Suprapubic skin (tissue), 4 donors: ENCODE measurements at regions not wholly inside any gene's neighbourhood (a gene's known extent, or its start where the extent isn't known, plus 50 kb on each side); places are given as distances from the start of the nearest gene placed in this dataset.

ENCODE experiments used
- DNase-seq, 2 donors: peaks; one replicate each; pipeline ENCODE4 v3.0.0-alpha.2; 2019; ENCODE audit warnings: low spot score in 2 of 2
- H3K27ac ChIP-seq: fragments of 200-600 bp; sonication (generic); one replicate; pipeline ENCODE4 v1.5.1; 2019
- H3K27me3 ChIP-seq: fragments of 200-600 bp; sonication (generic); one replicate; pipeline ENCODE4 v1.5.1; 2019
- H3K36me3 ChIP-seq: fragments of 200-600 bp; sonication (generic); one replicate; pipeline ENCODE4 v1.5.1; 2019
- H3K4me1 ChIP-seq: fragments of 200-600 bp; sonication (generic); one replicate; pipeline ENCODE4 v1.5.1; 2019
- H3K4me3 ChIP-seq: fragments of 200-600 bp; sonication (generic); one replicate; pipeline ENCODE4 v1.5.1; 2019; ENCODE audit warnings: mild to moderate bottlenecking
- H3K9me3 ChIP-seq: fragments of 200-600 bp; sonication (generic); one replicate; pipeline ENCODE4 v1.5.1; 2019
- EP300 ChIP-seq: sonication (generic); formaldehyde crosslinking; IDR thresholded peaks from one replicate; pipeline ENCODE4 v1.6.1; 2017; ENCODE audit warnings: antibody characterized with exemption
- POLR2A ChIP-seq, 2 donors: fragments of 450-650 bp; IDR thresholded peaks; one replicate each; pipeline ENCODE4 v1.6.1; 2017; ENCODE audit warnings: antibody characterized with exemption in 2 of 2, mild to moderate bottlenecking in 2 of 2, moderate library complexity in 2 of 2
- POLR2AphosphoS5 ChIP-seq, 3 donors: sonication (generic); formaldehyde crosslinking; IDR thresholded peaks; one replicate each; pipeline ENCODE4 v1.6.1; 2017; ENCODE audit warnings: antibody characterized with exemption in 3 of 3
- WGBS: methylation state at CpG from one replicate; pipeline ENCODE4 v1.1.5; 2018; 5-methylcytosine and 5-hydroxymethylcytosine counted together
- TF ChIP-seq, protein P1 (sequence below), 2 donors: fragments of 200-600 bp in 1 of 2; fragments of 450-650 bp in 1 of 2; sonication (generic) in 1 of 2; IDR thresholded peaks; one replicate each; pipeline ENCODE4 v1.5.1; 2016 to 2019; ENCODE audit warnings: antibody characterized with exemption in 2 of 2, mild to moderate bottlenecking in 1 of 2, moderate library complexity in 1 of 2

DNA sequence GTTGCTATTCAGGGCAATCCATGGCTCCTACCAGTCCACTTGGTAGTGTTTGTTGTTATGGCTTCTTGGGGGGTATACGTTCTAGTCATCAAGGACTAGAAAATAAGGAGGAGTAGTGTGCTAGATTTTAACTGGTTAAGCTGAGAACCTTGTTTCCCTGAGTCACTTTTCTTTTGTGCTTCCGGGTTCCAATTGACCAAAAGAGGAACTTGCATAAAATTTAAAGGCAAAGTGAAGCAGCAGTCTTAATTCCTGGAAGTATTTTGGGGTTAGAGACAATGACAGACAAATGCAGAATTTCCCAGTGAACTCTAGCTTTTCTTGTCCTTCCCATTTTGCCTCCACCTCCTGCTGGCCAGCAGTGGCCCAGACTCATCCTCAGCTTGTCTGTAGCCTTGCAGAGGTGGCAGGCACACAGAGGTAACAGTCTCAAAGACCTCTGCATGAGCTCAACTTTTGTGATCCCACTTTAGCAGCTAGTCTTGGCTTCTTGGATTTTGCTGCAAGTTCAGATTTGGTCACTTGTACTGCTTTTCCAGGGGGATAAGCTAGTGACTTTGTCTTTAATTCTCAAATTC lies 1105.8 kb upstream of the NXPH2 start:
- TF ChIP-seq, protein P1, sequence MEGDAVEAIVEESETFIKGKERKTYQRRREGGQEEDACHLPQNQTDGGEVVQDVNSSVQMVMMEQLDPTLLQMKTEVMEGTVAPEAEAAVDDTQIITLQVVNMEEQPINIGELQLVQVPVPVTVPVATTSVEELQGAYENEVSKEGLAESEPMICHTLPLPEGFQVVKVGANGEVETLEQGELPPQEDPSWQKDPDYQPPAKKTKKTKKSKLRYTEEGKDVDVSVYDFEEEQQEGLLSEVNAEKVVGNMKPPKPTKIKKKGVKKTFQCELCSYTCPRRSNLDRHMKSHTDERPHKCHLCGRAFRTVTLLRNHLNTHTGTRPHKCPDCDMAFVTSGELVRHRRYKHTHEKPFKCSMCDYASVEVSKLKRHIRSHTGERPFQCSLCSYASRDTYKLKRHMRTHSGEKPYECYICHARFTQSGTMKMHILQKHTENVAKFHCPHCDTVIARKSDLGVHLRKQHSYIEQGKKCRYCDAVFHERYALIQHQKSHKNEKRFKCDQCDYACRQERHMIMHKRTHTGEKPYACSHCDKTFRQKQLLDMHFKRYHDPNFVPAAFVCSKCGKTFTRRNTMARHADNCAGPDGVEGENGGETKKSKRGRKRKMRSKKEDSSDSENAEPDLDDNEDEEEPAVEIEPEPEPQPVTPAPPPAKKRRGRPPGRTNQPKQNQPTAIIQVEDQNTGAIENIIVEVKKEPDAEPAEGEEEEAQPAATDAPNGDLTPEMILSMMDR (IDR thresholded peaks at IDR 0.05): no peak
- TF ChIP-seq POLR2AphosphoS5 (IDR thresholded peaks at IDR 0.05): no peak
- no peak for TF ChIP-seq POLR2A (IDR thresholded peaks at IDR 0.05)
- TF ChIP-seq EP300: no peak
- H3K4me3 ChIP-seq: no peak overlapping the region
- H3K9me3 ChIP-seq: no peaks in the 10 kb centered on the region
- 74% methylated on average over 2 of the region's 2 CpGs for WGBS
- H3K27me3 ChIP-seq: no peaks in the 10 kb centered on the region
- H3K4me1 ChIP-seq: no peaks in the 10 kb centered on the region
- H3K36me3 ChIP-seq: no peaks in the 10 kb centered on the region
- no peak for DNase-seq
- no peak overlapping the region for H3K27ac ChIP-seq

DNA sequence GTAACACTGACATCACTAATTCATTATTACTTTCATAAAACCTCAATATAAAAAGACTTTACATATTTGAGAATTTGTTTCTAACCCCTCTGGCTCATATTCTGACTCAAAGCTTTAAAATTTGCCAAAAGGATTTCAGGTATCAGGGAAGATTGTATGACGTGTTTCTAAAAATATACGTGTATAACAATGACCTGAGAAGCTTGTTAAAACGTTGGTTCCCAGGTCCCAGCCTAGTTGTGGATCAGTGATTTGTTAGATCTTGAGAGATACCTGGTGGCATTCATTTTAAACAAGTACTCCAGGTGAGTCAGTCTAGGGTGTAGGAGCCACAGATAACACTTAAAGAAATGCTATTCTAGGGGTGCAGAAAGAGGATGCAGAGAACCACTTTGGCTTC lies 1096.8 kb upstream of the NXPH2 start:
- Histone ChIP-seq H3K9me3 (no peaks in the 10 kb centered on the region), H3K4me3 (no peak overlapping the region), H3K27me3 (no peaks in the 10 kb centered on the region), H3K4me1 (no peaks in the 10 kb centered on the region), H3K27ac (no peak overlapping the region), H3K36me3 (no peaks in the 10 kb centered on the region)
- TF ChIP-seq EP300: no peak
- TF ChIP-seq POLR2A (IDR thresholded peaks at IDR 0.05): no peak
- DNase-seq: no peak
- WGBS: 46% methylated on average over 3 of the region's 3 CpGs

DNA sequence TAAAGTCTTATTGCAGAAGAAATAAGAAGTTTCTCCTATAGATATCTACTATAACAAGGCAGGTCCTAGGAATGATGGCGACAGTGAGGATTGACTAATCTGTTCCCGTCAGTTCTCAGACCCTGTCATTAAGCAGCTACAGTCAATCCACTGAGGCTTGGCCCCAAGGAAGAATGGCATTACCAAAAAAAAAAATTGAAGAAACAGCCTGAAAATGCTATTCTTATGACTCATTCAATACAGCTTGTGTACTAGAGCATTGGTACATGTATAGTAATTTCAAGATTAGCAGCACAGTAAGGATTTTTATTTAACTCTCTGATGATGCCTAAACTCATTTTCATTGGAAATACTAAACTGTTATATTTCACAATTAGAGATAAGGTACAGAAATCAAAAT lies 1096.1 kb upstream of the NXPH2 start:
- TF ChIP-seq, protein P1 (IDR thresholded peaks at IDR 0.05): no peak
- no peak for TF ChIP-seq POLR2A (IDR thresholded peaks at IDR 0.05)
- TF ChIP-seq EP300: no peak
- TF ChIP-seq POLR2AphosphoS5 (IDR thresholded peaks at IDR 0.05): no peak
- H3K4me3 ChIP-seq: no peak overlapping the region
- no peaks in the 10 kb centered on the region for H3K27me3 ChIP-seq
- no peaks in the 10 kb centered on the region for H3K36me3 ChIP-seq
- no peaks in the 10 kb centered on the region for H3K4me1 ChIP-seq
- no peaks in the 10 kb centered on the region for H3K9me3 ChIP-seq
- H3K27ac ChIP-seq: no peak overlapping the region
- 94% methylated on average over 2 of the region's 2 CpGs for WGBS
- no peak for DNase-seq

DNA sequence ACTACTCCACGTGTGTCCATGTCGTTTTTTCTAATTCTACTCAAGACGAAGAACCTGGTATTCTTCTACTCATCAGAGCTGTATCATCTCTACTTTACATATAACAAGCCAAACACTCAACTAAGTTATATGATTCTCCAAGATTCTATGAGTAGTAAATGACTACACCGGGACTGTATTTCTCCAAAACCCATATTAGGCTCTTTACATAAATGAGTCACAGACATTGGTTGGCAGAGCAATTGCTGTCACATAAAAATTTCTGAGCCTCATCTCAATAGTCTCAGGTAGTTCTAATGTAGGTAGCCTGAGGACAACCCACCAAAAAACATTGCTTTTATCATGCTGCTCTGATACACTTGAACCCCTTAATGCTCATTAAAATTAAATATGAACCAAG lies 1092.3 kb upstream of the NXPH2 start:
- WGBS: 91% methylated on average over 4 of the region's 4 CpGs

DNA sequence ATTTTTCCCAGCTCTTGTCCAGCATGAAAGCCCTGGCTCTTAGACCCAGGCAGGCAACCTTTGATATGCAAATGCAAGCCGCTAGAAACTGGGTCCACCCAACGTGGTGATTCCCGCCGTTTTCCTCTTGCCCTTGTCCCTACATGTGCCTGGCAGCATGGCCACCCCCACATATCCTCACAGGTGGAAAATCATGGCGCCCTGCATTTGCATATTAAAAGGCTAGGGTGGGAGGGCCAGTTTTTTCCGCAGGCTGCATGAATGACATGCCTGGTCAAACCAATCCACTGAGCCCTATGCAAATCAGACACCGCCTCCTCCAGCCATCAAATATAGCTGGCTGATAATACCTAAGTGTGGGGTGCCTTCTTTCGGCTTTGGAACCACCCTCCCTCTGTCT lies 1091.8 kb upstream of the NXPH2 start:
- Histone ChIP-seq H3K27me3 (no peaks in the 10 kb centered on the region), H3K4me1 (no peaks in the 10 kb centered on the region), H3K27ac (no peak overlapping the region), H3K36me3 (no peaks in the 10 kb centered on the region), H3K4me3 (no peak overlapping the region), H3K9me3 (no peaks in the 10 kb centered on the region)
- WGBS: 88% methylated on average over 8 of the region's 8 CpGs
- DNase-seq: no peak
- TF ChIP-seq EP300: no peak
- TF ChIP-seq, protein P1 (IDR thresholded peaks at IDR 0.05): no peak

More for the DNA sequence above, 1092.3 kb upstream of the NXPH2 start:
- Histone ChIP-seq H3K27me3 (no peaks in the 10 kb centered on the region), H3K4me3 (no peak overlapping the region), H3K4me1 (no peaks in the 10 kb centered on the region), H3K9me3 (no peaks in the 10 kb centered on the region), H3K27ac (no peak overlapping the region), H3K36me3 (no peaks in the 10 kb centered on the region)
- no peak for DNase-seq
- TF ChIP-seq POLR2A (IDR thresholded peaks at IDR 0.05): no peak
- TF ChIP-seq, protein P1 (IDR thresholded peaks at IDR 0.05): no peak
- no peak for TF ChIP-seq POLR2AphosphoS5 (IDR thresholded peaks at IDR 0.05)
- no peak for TF ChIP-seq EP300
